ENCODE measurements at regions not wholly inside any gene's neighbourhood (a gene's known extent, or its start where the extent isn't known, plus 50 kb on each side); places are given as distances from the start of the nearest gene placed in this dataset.
A peak's percentile ranks its signal among the peaks of the same experiment; 100 is the strongest.

DNA sequence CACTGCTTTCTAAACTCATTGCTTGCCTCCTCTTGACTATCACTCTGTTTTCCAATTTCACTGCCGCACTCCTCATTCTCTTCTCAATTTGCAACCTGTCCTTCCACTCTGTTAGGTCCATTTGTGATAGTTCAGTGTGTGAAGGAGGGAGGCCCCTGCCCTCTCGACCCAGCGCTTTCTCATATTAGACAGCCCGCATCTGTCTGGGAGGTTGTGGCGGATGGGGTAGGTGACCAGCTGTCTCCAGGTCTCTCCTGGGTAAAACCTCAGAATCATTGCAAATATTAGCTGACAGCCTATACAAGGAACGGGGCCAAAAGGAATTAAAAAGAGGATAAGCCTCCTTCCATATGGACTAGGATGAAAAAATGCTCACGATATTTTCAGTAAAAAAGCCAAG, 358.3 kb downstream of the SHQ1 start:
- no peak for DNase-seq (ENCODE audit: low read depth)

GRCh38 chr3:72488738-72489035, 359.6 kb downstream of the SHQ1 start:
- DNase-seq (ENCODE audit: low read depth): no peak

DNA sequence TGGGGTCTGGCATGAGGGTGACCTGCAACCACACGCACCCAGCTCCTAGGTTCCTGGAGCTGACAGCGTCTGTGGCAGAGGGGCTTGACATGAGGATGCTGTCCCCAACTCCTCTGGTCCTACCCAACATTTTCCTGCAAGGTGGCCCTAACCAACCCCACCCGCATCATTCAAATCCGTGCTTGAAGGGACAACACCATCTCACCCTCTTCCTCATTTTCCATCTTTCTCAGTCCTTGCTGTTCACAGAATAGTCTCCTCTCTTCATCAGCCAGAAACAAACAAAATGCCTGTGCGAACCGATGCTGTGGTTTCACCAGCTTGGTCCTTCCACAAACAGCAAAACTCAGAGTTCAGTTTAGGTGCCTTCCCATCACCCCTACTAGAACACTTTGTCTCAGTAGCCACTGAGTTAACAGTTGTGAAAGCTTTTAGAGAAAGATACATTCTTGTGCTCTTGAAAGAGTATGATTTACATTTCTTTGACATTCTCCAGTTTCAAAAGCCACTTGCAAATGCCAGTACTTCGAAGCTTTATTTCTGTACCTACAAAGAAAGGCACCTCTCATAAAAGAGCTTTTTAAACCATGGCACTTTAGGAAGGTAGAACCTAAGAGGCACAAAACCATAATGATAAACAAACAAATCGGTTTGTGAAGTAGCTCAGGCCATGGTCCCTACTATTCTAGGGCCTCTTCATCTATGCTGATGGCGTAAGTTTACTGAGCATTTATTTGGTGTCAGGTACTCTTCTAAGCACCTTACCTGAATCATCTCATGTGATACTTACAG, 360.1 kb downstream of the SHQ1 start:
- no peak for DNase-seq (ENCODE audit: low read depth)

- DNase-seq (ENCODE audit: low read depth): no peak
Measured at GRCh38 chr3:72487078-72487765, 361.0 kb downstream of the SHQ1 start.

DNA sequence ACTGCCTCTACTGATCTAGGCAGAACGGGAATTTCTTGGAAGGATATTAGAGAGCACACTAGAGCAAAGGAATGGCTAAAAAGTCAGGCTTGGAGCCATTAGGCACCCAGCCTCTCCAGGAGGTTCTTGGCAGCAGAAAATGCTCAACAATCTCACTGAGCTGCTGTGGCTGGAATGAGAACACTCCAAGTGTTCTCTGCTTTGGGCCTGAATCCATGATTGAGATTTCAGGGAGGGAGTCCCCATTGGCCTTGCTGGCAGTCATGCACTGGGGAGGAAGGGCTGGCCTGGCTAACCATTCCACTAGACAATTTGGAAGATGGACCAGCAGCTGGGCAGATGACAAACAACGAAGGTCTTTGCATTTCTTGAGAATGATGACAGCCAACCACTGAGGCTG, 362.6 kb downstream of the SHQ1 start:
- no peak for DNase-seq (ENCODE audit: low read depth)

DNA sequence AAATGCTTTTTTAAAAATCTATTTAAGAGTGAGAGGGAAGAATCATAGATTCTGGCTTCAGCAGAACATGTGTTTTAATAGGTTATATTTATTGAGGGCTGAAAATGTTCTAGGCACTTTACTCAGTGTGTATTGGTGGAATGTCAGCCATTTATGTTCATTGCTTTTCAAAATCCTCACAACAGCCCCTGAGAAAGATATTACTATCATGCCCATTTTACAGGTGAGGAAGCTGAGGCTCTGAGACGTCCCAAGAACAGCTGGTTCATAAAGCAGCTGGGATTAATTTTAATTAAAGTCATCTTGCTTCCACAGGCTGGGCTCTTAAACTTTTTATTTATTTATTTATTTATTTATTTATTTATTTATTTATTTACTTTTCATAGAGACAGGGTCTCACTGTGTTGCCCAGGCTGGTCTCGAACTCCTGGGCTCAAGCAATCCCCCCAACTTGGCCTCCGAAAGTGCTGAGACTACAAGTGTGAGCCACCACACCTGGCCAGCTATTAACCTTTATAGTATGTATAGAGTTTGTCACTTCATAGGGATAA, 364.6 kb downstream of the SHQ1 start:
- DNase-seq (ENCODE audit: low read depth): no peak

DNA sequence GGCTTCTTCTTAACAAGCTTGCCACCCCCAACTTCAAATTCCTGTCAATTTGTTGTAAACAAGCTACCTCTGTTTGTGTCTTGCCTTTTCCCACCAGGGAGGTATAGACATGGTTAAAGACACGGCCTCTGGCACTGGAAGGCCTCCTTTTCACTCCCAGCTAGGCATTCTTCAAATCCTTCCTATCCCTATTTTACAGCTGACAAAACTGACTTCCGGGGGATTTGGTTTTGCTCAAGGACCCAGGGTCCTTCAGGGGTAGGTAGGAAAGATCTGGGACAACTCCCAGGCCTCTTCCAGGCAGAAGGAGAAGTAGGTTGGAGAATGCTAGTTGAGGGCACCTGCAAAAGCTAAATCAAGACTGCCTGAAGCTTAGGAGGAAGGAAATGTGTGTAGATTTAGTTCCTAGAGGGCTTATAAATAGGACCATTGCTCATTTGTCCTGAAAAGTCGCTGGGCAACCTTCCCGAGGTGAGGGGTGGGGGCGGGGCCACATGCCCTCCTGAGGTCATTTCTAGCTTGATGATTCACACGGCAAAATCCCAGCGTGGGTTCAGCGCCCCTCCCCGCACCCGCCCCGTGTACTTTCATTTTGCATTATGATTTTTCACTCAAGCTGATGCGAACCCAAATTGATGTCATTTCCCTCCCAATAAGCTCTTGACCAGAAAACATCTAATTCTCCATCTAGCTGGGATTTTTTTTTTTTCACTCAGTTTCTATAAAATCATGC, 365.5 kb downstream of the SHQ1 start:
- peak; percentile 23 for DNase-seq (ENCODE audit: low read depth)

DNA sequence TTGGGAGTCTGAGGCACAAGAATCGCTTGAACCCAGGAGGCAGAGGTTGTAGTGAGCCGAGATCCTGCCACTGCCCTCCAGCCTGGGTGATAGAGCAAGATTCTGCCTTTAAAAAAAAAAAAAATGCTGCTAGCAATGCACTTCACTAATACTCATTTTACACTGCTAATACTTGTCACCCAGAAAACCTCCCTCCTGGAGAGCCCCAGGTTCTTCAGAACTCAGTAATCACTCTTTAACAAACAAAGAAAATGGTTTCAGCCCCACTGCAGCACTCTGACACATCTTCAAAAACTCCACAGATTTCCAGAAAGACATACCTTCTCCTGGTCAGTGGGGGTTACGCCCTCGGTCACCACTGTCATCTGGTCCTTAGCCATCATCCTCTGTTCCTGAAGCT, 366.7 kb downstream of the SHQ1 start:
- no peak for DNase-seq (ENCODE audit: low read depth)

- no peak for DNase-seq (ENCODE audit: low read depth)
Measured at GRCh38 chr3:72480366-72480765, 367.9 kb downstream of the SHQ1 start.

DNA sequence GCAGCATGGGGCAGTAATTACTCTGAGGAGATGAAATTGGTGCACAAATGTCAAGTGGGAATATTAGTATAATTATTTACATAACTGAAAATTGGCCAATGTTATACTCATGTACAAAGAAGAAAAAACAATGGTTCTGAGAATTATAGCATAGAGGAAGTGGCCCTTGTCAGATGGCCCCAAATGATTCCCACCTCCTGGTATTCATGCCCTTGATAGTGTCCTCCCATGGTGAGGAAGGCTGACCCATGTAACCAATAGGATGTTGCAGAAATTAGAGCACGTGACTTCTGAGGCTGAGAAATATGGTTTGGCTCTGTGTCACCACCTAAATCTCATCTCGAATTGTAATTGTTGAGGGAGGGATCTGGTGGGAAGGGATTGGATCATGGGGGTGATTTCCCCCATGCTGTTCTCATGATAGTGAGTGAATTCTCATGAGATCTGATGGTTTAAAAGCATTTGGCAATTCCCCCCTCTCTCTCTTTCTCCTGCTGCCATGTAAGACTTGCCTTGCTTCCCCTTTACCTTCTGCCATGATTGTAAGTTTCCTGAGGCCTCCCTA, 368.5 kb downstream of the SHQ1 start:
- DNase-seq (ENCODE audit: low read depth): no peak

DNA sequence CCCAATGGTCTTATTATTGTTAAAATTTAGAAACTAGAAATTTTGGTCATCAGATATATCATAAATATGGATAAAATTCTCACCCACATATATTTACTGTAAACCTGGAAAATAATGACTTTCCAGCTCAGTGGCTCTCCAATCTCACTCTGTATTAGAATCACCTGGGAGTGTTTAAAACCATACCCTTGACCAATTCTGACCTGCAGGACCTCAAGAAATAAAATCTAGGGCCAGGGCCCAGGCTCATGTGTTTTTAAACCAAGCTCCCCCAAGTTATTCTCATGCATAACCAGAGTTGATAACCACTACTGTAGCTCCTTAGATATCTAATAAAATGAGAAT, 372.1 kb downstream of the SHQ1 start:
- no peak for DNase-seq (ENCODE audit: low read depth)

DNA sequence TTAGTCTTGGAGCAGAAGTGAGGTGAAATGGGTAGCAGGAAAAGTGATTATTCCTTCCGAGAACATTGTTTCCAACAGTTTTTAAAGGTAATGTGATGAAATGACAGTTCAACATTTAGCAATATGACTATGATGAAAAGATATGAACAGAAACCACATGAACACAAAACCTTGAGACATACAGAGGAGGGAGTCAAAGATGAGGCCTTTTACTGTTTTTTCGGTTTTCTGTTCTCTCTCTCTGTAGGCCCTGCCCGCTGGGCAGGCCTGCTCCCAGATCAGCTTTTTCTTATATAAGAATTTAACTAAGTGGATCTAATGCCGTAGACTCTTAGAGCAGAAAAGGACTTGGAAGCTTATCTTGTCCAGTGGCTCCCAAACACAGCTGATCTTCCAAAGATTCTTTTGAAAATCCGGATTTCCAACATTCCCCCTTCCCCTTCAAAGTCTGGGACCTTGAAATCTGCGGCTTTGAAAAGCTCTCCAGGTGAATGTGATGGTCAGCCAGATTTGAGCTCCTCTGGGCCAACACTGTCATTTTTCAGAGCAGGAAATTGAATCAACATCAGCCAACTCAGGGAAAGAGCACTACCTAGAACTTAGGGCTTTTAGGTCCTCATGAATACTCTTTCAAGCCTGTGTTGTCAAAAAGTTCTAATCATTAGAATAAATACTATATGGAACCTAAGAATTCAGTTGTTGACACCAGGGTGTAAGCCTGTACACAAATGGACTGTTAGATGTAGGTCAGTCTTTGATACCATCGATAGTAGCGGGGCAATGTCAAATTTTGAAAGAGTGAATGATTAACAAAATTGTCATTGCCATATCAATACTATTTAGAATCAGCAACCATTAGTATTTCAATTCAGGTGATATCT, 372.7 kb downstream of the SHQ1 start:
- DNase-seq (ENCODE audit: low read depth): no peak

DNA sequence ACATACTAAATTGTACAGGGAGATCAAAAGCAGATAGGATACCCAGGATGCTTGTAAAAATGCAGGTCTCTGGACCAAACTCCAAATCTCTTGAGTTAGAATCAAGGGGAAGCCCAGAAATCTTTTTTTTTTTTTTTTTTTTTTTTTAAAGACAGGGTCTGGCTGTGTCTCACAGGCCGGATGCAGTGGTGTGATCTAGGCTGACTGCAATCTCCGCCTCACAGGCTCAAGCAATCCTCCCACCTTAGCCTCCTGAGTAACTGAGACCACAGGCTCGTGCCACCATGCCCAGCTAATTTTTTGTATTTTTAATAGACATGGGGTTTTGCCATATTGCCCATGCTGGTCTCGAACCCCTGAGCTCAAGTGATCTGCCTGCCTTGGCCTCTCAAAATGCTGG, 373.5 kb downstream of the SHQ1 start:
- DNase-seq (ENCODE audit: low read depth): no peak

DNA sequence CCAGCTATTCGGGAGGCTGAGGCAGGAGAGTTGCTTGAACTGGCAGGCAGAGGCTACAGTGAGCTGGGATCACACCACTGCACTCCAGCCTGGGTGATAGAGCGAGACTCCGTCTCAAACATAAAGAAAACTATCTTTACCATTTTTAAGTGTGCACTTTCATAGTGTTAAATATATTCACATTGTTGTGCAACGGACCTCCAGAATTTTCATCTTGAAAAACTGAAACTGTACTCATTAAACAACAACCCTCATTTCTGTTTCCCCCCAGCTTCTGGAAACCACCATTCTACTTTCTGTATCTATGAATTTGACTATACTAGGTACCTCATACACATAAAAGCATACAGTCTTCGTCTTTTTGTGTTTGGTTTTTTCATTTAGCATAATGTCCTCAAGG, 375.1 kb downstream of the SHQ1 start:
- DNase-seq (ENCODE audit: low read depth): no peak

DNA sequence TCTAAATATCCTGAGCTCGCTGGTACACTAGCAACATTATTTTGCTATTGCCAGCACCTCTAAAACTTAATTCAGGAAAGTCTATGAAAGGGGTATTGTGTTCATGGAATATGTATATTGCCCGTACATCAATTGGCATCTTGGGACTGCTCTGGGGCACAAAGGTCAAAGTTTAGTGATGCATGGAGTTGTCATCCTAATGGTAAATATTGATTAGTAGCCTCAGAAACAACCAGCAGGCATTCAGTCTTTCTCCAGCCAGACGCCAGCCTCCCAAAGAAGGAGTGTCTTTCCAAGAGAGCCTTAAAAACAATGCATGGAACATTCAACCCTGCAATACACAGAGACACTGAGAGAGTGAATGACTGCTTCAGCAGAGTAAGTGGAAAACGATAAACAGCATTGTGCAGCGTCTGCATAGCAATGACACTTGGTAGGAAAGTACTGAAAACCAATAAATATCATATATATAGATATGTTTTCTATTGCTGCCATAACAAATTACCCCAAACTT, 377.3 kb downstream of the SHQ1 start:
- no peak for DNase-seq (ENCODE audit: low read depth)

GRCh38 chr3:72465853-72466252, 382.4 kb downstream of the SHQ1 start:
- no peak for DNase-seq (ENCODE audit: low read depth)

DNA sequence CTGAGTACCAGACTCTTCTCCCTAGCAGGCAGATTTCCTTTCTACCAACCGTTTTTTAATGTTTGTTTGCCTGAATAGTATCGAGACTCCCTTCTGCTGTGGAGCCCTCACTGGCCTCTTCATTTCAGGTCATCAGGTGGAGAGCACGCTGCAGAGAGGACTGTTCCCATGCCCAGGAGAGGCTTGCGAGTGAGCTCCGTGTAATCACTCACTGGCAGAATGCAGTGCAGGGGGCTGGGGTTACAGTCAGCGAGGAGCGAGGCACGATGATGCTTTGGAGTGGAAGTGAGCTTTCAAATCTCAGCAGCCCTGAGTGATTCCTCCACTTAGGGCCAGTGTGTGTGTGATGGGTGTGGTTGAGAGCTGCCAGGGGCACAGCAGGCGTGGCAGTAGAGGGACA, 385.2 kb downstream of the SHQ1 start:
- DNase-seq (ENCODE audit: low read depth): no peak

DNA sequence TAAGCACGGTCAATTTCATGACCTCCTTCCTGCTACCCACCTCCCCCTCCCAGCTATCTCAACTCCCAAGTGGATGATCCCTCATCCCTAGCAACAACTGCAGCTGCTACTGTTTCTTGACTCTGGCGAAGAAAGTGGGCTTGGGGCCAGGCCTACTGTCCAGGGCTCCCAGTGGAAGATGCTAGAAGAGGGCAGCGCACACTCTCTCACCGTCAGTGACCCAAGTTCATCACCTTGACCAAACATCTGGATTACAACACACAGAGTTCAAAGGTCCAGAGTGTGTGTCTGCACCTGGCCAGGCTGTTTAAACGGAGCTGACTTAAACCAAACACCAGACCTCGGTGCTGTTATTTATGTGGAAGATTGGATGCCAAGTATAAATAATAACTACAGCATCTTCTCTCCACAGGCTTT, 385.6 kb downstream of the SHQ1 start:
- no peak for DNase-seq (ENCODE audit: low read depth)

DNA sequence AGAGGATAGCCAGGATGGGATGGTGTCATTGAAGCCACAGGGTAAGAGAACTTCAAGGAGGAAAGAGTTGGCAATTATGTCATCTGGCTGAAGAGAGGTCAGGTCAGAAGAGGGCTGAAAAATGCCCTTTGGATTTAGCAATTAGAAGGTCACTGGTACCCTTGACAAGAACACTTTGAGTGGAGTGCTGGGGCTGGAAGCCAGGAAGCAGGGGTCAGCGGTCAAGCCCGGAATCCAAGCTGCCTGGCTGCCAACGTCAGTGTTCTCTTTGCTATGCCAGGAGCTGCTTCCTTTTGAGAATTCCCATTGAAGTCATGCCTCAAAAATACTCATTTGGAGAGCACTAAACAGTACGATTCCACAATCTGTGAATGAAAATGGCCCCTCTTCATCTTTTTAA, 386.5 kb downstream of the SHQ1 start:
- no peak for DNase-seq (ENCODE audit: low read depth)

GRCh38 chr3:72460205-72461174, 387.8 kb downstream of the SHQ1 start:
- DNase-seq (ENCODE audit: low read depth): no peak

Measured in activated T-helper 1 cell treated with Interleukin-2 at 50 U/mL for 16 hours (primary cell).